HG03469 (cell line): ENCODE measurements at regions not wholly inside any gene's neighbourhood (a gene's known extent, or its start where the extent isn't known, plus 50 kb on each side); places are given as distances from the start of the nearest gene placed in this dataset.

Experiments used
- ATAC-seq: cut with Tn5 transposase; IDR thresholded peaks from one replicate; pipeline ENCODE4 v1.9.1; 2021; ENCODE audit warnings: mild to moderate bottlenecking, moderate library complexity, moderate number of reproducible peaks; ENCODE audit not compliant: unreplicated experiment

- no peak for ATAC-seq
These were observed 345.7 kb downstream of the GLRX3 start for GRCh38 chr10:130481936-130482335.

DNA sequence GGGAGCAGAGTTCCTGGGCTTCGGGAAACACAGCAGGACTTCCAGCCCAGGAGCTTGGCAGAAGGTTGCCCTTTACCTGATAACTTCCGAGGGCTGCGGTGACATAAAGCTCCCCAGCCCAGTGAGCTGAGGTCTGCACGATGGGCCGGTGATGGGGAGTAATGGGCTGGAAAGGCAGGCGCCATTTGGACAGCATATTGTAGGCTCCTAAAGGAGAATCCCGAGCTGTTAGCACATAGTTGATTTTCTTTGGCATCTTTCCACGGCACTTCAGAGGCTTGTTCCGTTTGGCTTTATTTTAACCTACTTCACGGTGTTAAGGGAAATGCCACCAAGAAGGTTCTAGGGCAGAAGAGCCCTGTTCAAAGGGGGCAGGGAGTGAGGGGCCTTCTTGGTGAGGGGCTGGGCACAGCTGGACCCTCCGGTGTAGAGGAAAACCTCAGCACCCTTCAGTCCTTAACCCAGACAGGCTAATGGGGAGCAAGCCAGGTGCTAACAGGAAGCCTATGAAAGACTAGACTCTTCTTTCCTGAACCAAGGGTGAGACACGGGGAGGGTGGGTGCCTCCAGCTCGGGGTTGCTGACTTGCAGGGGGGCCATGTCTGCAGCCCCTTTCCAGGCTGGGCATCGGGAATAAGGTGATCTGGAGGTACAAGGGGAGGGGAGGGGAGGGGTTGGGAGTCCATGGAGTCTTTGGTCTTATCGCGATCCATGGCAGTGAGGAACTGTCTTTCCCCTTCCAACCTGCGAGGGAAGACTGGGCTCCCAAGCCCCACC is 347.7 kb downstream of the GLRX3 start:
- no peak for ATAC-seq

DNA sequence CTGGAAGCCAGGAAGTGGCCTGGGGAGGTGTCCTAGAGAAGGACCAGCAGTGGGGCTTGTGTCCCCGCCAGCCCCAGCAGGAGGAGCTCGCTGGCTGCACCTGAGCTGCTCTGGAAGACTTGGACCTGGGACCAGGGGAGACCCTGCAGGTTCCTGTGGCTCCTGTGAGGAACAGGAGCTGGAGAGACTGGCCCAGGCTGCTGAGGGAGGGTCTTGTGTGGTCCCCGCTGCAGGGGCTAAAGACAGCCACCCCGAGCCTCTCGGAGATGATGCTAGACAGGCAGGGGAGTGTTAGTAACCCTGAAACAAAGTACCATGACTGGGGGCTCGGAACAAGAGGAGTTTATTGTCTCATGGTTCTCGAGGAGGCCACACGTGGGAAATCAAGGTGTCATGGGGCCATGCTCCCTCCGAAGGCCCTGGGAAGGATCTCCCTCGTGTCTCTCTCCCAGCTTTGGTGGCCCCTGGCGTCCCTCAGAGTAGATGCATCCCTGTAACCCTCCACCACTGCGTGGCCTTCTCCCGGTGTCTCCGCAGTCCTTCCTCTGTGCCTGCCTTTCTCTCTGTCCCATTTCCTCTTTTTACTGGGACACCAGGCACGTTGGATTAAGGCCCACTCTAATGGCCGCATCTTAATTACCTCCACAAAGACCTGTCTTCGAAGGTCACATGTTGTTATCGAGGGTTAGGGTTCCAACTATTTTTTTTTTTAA is 348.4 kb downstream of the GLRX3 start:
- no peak for ATAC-seq

- ATAC-seq, result no peak
These were observed 349.2 kb downstream of the GLRX3 start for GRCh38 chr10:130485236-130485957.

DNA sequence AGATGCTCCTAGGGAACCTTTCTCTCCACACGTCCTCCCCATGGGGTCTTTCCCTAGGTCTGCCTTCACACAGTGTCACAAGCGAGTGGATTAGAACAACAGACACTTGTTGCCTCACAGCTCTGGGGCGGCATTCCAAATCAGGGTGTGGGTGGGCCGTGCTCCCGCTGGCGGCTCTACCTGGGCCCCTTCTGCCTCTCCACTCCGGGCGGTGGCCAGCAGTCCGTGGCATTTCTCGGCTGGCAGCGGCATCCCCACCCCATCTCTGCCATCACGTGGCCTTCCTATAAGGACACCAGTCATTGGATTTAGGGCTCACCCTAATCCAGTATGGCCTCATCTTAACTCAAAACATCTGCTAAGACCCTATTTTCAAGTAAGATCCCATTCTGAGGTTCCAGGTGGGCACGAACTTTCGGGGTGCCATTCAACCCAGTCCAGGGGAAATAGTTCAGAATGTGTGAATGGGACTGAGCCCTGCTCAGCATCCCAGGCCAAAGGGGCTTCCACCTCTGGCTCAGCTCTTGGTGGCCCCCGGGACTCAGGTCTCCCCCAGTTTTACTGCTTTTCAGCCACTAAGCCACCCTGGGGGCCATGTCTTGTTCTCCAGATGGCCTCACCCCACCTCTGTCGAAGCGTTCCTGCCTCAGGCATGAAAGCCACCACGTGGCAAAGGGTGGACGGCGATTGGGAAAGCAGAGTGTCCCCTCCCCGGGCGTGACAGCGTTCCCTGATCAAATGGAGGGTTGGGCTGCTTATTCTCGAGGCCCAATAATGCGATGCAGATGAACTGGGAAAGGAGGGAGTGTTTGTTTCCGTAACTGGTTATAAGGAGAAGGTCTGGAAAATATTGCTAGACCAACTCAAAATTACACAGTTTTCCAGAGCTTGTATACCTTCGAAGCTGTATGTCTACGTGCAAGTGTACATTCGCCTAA is 350.0 kb downstream of the GLRX3 start:
- ATAC-seq, result no peak

DNA sequence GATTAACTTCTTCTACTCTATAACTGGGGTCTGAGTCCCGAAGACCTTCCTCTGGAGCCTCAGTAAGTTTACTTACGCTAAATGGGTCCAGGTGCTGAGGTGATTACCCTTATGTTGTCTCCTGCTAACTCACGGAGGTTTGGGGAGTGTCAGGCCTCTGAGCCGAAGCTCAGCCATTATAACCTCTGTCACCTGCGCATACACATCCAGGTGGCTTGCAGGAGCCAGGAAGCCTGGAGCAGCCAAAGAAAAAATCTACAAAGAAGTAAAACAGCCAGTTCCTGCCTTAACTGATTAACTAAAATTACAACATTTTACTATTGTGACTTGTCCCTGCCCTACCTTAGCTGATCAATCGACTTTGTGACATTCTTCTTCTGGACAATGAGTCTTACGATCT is 350.7 kb downstream of the GLRX3 start:
- ATAC-seq, result no peak

DNA sequence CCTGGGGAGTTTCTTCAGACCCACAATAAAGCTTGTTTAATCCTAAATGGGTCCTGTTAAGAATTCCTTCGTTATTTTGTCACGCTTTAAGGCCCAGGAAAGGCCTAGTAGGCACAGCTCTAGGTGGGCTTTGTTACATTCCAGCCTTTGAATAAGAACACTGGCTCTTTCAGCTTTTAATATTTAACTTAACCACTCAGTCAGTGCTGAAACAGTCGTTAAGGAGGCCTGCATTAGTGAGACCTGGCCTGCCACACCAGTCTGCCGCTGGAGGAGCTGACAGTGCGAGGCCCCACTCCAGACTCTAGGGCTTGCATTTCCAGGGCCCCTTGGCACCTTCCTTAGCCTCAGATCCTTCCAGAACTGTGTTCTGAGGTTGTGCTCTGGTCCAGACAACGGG is 351.4 kb downstream of the GLRX3 start:
- ATAC-seq, result no peak

DNA sequence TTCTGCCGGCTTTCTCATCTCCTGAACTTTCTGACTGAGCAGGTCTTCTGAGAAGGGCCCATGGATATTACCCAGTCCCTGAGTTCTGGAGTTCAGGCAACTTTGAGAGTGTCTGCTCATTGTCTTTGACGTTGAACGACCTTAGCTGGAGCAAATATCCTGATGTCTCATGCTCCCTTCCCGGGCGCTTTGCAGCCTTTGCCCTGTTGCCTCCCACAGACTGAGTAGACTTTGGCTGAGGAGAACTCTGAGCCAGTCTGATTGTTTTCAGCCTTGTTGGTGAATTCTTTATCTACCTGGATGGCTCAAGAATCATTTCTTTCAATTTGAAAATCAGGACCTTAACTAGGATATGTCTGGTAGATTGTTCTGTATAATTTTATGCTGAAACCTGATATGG is 353.7 kb downstream of the GLRX3 start:
- no peak for ATAC-seq

- ATAC-seq, result no peak
These were observed 355.0 kb downstream of the GLRX3 start for GRCh38 chr10:130491011-130491692.

GRCh38 chr10:130491693-130492050 is 355.5 kb downstream of the GLRX3 start:
- no peak for ATAC-seq

DNA sequence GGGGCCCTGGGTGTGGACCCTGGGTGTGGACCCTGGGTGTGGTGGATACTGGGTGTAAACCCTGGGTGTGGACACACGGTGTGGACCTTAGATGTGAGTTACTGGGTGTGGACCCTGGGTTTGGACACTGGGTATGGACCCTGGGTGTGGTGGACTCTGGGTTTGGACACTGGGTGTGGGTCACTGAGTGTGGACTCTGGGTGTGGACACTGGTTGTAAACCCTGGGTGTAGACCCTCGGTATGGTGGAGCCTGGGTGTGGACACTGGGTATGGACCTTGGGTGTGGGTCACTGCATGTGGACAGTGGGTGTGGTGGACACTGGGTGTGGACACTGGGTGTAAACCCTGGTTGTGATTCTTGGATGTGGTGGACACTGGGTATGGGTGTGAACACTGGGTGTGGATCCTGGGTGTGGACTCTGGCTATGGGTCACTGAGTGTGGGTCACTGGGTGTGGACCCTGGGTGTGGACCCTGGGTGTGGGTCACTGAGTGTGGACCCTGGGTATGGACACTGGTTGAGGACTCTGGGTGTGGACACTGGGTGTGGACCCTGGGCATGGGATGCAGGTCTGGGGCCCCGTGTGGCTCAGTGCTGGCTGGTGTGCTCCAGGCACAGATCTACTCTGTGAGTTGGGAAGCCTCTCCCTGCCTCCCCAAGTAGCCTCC is 356.2 kb downstream of the GLRX3 start:
- ATAC-seq, result no peak

DNA sequence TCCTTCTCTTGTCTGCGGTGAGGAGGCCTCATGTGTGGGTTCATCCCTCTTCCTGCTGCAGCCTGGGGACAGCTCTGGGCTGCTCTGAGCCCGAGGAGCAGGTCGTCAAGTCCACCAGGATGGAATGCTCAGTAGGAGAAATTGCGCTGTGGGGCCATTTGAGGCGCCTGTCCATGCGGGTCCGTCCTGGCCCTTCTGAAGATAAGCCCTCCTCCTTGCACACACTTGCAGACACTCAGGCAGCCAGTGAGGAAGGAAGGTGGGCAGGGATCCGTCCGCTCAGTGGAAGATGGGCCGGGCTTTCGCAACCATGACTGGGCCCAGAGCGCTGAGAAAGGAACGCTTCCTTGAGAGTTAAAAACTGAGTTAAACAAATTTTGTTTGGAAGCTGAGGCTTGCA is 356.8 kb downstream of the GLRX3 start:
- no peak for ATAC-seq

DNA sequence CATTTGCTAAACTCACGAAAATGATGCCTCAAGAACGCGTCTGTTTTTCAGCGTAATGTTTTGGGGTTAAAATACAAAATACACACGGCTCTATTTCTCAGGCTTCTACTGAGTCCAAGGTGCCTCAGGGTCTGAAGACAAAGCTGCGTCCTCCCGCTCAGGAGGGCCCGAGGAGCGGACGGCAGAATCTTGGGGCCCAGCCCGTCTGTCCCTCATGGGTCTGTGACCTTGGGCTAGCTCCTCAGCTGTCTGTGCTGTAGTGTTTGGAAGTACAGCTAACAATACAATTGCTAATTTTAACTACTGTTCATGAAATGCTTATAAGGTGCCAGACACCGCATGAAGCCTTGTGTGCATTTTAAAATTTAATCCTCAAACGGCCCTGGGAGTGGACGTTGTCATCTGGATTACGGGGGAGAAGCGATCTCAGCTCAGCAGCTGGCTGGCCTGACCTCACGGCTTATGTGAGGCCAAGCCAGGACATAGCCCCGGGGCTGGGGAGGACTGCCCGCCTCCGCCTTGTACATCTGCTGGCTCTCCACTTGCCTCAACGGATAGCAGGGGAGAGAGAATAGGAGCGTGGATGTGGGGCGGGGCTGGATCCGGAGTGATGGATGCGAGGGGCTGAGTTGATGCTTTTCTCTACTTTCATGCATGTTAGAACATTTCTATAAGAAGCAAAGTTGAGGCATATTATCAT is 357.4 kb downstream of the GLRX3 start:
- no peak for ATAC-seq

DNA sequence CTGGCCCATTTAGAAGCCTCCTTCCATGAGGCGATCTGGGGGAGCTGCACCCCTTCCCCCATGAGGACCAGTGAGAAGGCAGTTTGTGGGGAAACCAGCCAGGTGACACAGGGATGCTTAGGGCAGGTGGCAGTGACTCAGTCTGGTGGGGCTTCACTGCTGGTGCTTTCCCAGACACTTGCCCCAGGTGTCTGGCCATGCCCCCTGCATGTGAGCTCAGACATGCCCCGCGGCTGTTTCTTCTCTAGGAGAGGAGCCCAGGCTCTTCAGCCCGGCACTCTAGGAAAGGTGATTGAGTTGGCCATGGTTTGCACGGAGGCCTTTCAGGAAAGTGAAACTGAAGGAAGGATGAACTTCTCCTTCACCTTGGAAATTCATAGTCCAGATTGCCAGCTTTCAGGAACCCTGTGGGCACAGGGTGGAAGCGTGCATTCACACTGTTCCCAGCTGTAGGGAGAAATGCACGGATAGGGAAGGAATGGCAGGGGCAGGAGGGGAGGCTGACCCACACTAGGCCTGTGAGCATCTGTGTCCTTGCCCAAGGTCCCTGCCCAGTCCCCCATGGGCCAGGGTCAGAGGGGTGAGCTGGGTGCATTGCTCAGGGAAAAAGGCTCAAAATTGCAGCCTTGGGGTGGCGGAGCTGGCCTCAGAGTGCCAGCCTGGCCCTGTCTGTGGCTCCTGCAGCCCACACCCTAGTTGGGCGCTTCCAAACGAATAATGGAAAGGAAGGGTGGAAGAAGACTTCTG is 359.1 kb downstream of the GLRX3 start:
- ATAC-seq, result no peak

- ATAC-seq, result no peak
These were observed 359.9 kb downstream of the GLRX3 start for GRCh38 chr10:130495891-130496636.

GRCh38 chr10:130497056-130498010 is 361.1 kb downstream of the GLRX3 start:
- ATAC-seq, result no peak

DNA sequence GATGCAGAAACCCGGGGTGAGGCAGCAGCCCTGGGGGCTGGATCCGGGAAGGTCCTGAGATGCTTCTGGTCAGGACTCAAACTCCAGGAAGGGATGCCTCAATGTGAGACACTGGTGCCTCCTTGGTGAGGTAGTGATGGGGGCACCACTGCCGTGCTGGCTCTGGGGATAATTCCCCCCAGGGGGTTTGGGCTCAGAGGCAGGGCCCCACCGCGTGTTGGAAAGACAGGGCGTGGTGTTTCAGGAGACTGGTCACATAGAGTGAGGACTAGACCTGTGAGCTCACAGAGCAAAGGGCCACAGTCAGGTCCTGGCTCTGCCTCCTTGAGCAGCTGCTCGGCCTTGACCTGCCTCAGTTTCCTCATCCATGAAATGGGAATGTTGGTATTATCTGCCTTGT is 361.9 kb downstream of the GLRX3 start:
- ATAC-seq, result no peak
